ENCODE measurements at regions not wholly inside any gene's neighbourhood (a gene's known extent, or its start where the extent isn't known, plus 50 kb on each side); places are given as distances from the start of the nearest gene placed in this dataset.

- ChIA-PET CTCF (interaction anchor here (0.6 kb wide), 1 partner anchor 87 kb away, joined by 3 read pairs; no protein-coding TSS in a partner anchor), POLR2A (ENCODE audit: unreplicated experiment) (no interaction called here)
- DNase-seq (peak; percentile 38), ATAC-seq (ENCODE audit: low read depth) (peak; percentile 70; the same call in 1 of the 2 replicates)
- H4K5ac ChIP-seq (ENCODE audit: low read depth, low read length), result no peak overlapping the region
- H3K4ac ChIP-seq (ENCODE audit: low read depth, low read length), result no peak overlapping the region
- H2BK5ac ChIP-seq (ENCODE audit: low read depth, low read length, poor library complexity, severe bottlenecking), result no peak overlapping the region
- H3K9me1 ChIP-seq (ENCODE audit: insufficient read depth, low read length), result no peaks in the 10 kb centered on the region
- no peak overlapping the region for H3K56ac ChIP-seq (ENCODE audit: extremely low read depth, insufficient read depth, low read length)
- no peaks in the 10 kb centered on the region for H3K79me1 ChIP-seq (ENCODE audit: low read depth in 1 of 2, low read length in 2 of 2)
- H3K36me3 ChIP-seq (ENCODE audit: control insufficient read depth, insufficient read depth, low read length), result no peaks in the 10 kb centered on the region
- H4K8ac ChIP-seq (ENCODE audit: low read depth in 2 of 2, low read length in 2 of 2), result no peak overlapping the region; a peak in 1 of 4 replicates
- TF ChIP-seq RCOR1 (IDR thresholded peaks at IDR 0.05; ENCODE audit: insufficient replicate concordance, low read length) (no peak), MXI1 (IDR thresholded peaks at IDR 0.05; ENCODE audit: borderline replicate concordance, low read depth, low read length) (no peak), RFX5 (IDR thresholded peaks at IDR 0.05; ENCODE audit: low read depth, low read length) (no peak), CEBPB (IDR thresholded peaks at IDR 0.05; ENCODE audit: low read depth, low read length) (no peak), SMC3 (IDR thresholded peaks at IDR 0.05; ENCODE audit: low read depth, low read length) (peak; percentile 85), RAD21 (IDR thresholded peaks at IDR 0.05; ENCODE audit: low read length) (peak; percentile 91), FOS (IDR thresholded peaks at IDR 0.05; ENCODE audit: low read depth, low read length) (no peak), MAFK (IDR thresholded peaks at IDR 0.05; ENCODE audit: low read depth, low read length) (no peak), NFE2L2 (IDR thresholded peaks at IDR 0.05; ENCODE audit: low read depth, low read length) (no peak), MAZ (IDR thresholded peaks at IDR 0.05; ENCODE audit: borderline replicate concordance, low read depth, low read length) (no peak), POLR2A (IDR thresholded peaks at IDR 0.05; ENCODE audit: low read depth, low read length) (no peak), BHLHE40 (IDR thresholded peaks at IDR 0.05; ENCODE audit: low read depth, low read length) (no peak), CHD1 (IDR thresholded peaks at IDR 0.05; ENCODE audit: low read depth, low read length) (no peak), ELK1 (IDR thresholded peaks at IDR 0.05; ENCODE audit: borderline replicate concordance, low read depth, low read length) (no peak), CTCF (conservative IDR thresholded peaks at IDR 0.05; ENCODE audit: low read depth, low read length) (peak; percentile 76), USF2 (IDR thresholded peaks at IDR 0.05; ENCODE audit: low read depth, low read length) (0 out of 2 replicates have a peak, but pooled peaks have one; percentile 6)
- H3K4me3 ChIP-seq (ENCODE audit: insufficient read depth, low read depth, low read length), result no peak overlapping the region
- dilution Hi-C loops (cut with HindIII; ENCODE audit: low sequenced_read_pairs, unreplicated experiment) (no loop called here), in situ Hi-C loops (cut with MboI; ENCODE audit: low sequenced_read_pairs) (loop anchor here (25.0 kb wide), 1 partner anchor 1435 kb away; the partner anchor contains the start of gene CNTNAP5), intact Hi-C loops (cut with micrococcal nuclease) (loop anchor here (2.0 to 10.0 kb wide), 2 partner anchors 667 to 807 kb away; no protein-coding TSS in a partner anchor)
- H3K27ac ChIP-seq (ENCODE audit: insufficient read depth, low read length), result no peak overlapping the region
- H4K91ac ChIP-seq (ENCODE audit: insufficient read depth, low read depth, low read length), result no peak overlapping the region
- no peak overlapping the region for H2BK20ac ChIP-seq (ENCODE audit: low read depth, low read length)
- H3K4me2 ChIP-seq (ENCODE audit: low read depth, low read length), result no peak overlapping the region; the same call in 1 of the 2 replicates
- no peak overlapping the region for H3K23ac ChIP-seq (ENCODE audit: low read depth, low read length)
- no peaks in the 10 kb centered on the region for H3K9me3 ChIP-seq (ENCODE audit: control insufficient read depth, insufficient read depth, low read length)
- no peak overlapping the region for H2AK5ac ChIP-seq (ENCODE audit: low read depth, low read length)
- no peak overlapping the region for H2BK15ac ChIP-seq (ENCODE audit: low read depth, low read length)
- peak overlapping the region; percentile 82 for H2AFZ ChIP-seq (replicated peaks; ENCODE audit: low read length, poor library complexity)
- no peak overlapping the region for H3K18ac ChIP-seq (ENCODE audit: low read depth, low read length)
- no peak overlapping the region for H2AK9ac ChIP-seq (replicated peaks; ENCODE audit: low read depth, low read length, poor library complexity)
- no peak overlapping the region for H3K9ac ChIP-seq (ENCODE audit: low read depth, low read length)
- H4K20me1 ChIP-seq (ENCODE audit: insufficient read depth, low read length), result no peaks in the 10 kb centered on the region
- WGBS, 2 experiments (ENCODE audit: extremely low coverage in 2 of 2, insufficient read length in 1 of 2), result 40% methylated on average over 2 of the region's 12 CpGs; no CpG with 5 or more reads in 1 of the 2 experiments
- BruUV-seq (replicated peaks), result no TSS peak
- no peaks in the 10 kb centered on the region for H3K27me3 ChIP-seq (ENCODE audit: control insufficient read depth, insufficient read depth, low read length)
- H2BK120ac ChIP-seq (ENCODE audit: low read depth, low read length), result no peak overlapping the region
- H3K4me1 ChIP-seq (ENCODE audit: control insufficient read depth, insufficient read depth, low read length), result no peaks in the 10 kb centered on the region
- no peak overlapping the region for H3K14ac ChIP-seq (replicated peaks; ENCODE audit: low read depth, low read length)
Observed at GRCh38 chr2:125471963-125472362, 1184.0 kb upstream of the GYPC start.

All from IMR-90 (cell line).